ENCODE measurements at regions not wholly inside any gene's neighbourhood (a gene's known extent, or its start where the extent isn't known, plus 50 kb on each side); places are given as distances from the start of the nearest gene placed in this dataset.

DNA sequence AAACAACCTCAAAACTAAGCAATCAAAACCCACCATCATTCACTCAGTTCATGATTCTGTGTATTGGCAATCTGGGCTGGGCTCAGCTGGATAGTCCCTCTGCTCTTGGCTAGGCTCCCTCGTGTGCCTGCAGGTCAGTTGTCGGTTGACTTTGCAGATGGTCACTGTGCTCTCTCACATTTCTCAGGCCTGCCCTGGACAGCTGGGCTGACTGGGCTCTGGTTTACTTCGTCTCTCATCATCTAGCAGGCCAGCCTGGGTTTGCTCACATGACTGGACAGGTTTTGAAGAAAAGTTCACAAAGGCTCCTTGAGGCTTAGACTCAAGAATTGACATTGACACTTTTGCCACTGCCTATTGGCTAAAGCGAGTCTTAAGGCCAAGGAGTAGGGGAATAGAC is 105.0 kb upstream of the CTNNB1 start:
- DNase-seq (ENCODE audit: low read depth in 2 of 3, low spot score in 1 of 3): no peak

DNA sequence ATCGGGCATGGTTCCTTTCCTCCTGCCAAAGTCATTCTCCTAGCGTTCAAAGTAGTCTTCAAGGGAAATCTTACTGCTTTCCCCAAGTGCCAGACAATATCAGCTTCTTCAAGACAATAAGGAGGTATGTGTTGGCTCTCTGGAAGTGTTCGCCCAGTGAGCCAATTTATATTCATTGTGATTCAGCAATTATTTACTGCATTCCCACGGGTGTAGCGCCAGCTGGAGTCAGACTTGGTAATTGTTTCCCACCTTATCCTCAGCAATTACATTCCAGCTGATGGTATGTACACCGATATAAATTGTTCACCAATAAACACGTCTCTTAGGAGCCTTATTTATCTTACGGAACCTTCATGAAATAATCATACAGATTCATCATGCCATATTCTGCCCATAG is 103.6 kb upstream of the CTNNB1 start:
- no peak for DNase-seq (ENCODE audit: low read depth in 2 of 3, low spot score in 1 of 3)

DNA sequence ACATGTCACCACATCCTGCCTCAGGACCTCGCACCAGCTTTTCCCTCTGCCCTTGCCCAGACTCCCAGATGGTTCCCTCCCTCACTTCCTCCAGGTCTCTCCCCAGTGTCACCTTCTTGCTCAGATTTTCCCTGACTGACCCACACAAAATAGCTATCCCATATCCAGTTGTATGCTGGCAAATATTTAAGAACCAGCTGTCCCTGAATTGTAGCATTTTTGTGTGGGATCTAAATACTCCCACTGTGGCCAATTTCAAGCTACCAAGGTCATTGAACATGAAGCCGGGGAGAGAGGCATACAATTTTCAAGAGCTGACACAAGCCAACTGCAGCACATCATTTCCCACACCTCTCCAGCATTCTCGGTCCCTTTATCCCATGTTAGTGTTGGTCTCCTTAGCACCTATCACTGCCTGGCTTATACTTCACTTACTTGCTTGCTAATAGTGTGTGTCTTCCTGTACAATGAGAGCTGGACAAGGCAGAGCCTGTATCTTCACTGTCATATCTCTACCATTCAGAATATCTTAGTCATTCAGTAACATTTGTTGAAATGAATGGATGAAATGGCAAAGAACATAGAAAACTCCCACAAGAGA is 101.3 kb upstream of the CTNNB1 start:
- no peak for DNase-seq (ENCODE audit: low read depth in 2 of 3, low spot score in 1 of 3)

DNA sequence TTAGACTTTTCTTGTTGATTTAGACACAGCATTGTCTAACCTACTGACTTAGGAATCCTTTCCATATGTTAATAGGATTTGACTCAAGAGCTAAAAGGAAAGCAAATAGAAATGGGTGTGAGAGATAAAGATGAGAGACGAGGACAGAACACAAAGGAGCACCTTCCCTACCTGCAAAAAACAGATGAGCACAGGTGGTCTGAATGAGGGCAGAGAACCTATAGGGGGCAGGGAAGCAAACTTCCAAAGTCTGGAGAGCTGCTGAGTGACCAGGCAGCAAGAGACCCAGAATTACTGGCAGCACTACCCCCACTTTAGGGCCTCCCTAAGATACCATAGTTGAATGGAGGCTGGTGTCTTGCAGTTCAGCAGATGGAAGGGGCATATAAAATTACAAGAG is 98.1 kb upstream of the CTNNB1 start:
- DNase-seq (ENCODE audit: low read depth in 2 of 3, low spot score in 1 of 3): no peak

DNA sequence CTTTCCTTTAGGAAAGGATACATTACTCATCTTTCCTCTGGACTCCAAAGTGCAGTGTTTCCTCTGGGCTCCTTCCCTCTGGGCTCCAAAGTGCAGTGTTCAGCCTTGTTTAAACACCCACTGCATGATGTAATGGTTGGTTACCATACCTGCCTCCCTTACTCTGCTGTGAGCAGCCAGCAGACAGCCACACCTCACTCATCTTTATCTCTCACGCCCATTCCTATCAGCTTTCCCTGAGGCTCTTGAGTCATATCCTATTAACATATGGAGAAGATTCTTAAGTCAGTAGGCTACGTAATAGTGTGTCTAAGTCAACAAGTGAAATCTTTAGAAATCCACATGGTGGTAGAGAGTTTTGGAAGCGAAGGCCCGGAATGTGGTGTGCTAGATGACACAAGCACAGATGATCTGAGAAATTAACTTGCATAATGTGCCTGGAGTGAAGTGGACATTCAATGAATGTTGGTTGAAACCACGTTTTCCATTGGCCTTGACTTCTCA is 97.2 kb upstream of the CTNNB1 start:
- DNase-seq (ENCODE audit: low read depth in 2 of 3, low spot score in 1 of 3): no peak

DNA sequence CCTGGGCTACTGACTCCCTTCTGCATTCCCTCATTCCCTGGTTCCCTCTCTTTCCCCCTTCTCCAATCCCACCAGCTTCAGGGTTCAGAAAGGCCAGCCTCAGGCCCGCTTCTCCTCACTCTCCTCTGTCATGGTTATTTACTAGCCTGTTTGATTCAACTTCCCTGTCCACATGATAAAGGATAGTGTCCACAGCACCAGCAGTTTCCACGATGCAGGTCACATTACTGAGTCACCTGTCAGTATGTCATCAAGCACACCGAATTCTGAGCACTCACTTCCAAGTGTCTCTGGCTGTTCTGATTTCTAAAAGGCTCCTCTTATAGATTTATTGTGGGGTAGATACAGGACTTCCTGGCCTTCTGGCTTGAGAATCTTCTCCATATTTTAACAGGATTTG is 96.6 kb upstream of the CTNNB1 start:
- no peak for DNase-seq (ENCODE audit: low read depth in 2 of 3, low spot score in 1 of 3)

DNA sequence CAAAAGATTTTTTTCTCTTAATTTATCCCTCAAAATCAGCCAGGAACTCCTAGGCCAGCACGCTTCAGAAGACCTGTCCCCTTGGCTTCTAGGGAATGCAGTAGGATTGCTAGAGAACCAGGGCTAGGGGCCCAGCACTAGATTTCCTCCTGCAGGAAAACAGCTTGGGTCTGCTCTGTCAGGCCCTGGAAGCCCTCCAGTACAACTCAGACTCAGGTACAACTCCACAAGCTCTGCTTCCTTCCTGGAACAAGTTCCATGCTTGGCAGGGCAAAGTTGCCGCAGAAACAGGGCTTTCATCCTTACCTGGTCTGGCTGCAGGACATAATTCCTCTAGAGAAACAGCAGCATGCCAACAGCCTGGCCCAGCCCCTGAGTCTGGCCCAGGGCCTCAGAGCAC is 96.1 kb upstream of the CTNNB1 start:
- DNase-seq (ENCODE audit: low read depth in 2 of 3, low spot score in 1 of 3): no peak

DNA sequence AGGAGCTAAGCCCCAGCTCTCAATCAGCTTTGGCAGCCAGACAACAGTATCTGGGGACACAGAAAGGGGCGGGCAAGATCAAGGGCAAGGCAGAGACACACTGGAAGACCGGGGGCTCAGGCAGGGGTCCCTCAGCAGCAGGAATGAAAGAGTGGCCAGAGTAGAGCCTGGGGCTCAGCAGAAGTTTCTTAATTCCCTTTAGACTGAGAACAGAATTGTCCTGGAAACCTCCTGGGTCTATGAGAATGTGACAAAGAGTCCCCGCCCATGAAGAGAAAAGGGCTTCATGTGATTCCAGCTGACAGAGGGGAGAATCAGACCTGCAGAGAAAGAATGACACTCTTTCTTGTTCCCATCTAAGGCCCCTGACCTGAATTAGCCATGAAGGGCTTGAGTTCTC is 95.2 kb upstream of the CTNNB1 start:
- no peak for DNase-seq (ENCODE audit: low read depth in 2 of 3, low spot score in 1 of 3)

DNA sequence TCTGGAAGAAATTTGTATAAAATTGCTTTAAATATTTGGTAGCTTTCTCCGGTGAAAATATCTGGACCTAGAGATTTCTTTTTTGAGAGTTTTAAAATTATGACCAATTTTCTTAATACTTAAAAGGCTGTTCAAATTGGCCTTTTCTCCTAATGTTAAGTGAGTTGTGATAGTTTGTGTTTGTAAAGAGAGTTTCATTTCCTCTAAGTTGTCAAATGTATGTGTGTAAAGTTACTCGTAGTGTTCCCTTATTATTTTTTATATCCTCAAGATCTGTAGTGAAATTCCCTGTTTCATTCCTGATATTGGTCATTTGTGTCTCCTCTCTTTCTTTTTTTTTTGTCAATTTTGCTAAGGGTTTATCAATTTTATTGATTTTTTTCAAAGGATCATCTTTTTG is 92.6 kb upstream of the CTNNB1 start:
- no peak for DNase-seq (ENCODE audit: low read depth in 2 of 3, low spot score in 1 of 3)

DNA sequence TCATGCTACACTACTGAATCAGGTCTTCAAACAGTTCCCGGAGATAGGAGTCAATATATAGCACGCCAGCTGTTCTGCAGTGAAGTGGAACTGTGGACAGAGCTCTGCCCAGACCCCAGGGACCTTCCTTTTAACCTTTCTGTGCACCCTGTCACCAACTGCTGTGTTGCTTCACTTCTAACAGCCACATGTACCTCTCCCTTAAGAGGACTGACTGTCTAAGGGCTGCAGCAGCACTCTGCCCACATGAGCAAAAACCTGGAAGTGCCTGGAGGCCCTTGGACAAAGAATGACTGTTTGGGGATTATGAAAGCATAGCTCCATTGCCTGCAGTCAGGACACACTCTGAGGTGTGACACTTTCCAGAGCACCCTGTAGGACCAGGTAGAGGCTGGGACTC is 88.3 kb upstream of the CTNNB1 start:
- DNase-seq (ENCODE audit: low read depth in 2 of 3, low spot score in 1 of 3): no peak

DNA sequence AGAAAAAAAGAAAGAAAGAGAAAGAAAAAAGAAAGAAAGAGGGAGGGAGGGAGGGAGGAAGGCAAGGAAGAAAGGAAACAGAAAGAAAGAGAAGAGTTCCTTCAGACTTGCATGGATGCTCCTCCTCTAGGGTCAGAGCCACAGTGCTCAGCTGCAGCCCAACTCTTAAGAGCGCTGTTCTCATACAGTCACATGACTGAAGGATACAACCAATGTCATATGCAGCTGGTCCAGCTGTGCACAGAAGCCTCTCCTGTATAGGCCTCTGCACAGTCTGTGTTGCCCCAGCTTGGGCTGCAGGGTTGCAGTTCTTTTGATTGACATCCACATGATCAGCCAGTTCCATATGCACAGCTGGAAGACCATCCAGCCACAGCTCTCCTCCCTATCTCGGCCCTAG is 86.8 kb upstream of the CTNNB1 start:
- no peak for DNase-seq (ENCODE audit: low read depth in 2 of 3, low spot score in 1 of 3)

DNA sequence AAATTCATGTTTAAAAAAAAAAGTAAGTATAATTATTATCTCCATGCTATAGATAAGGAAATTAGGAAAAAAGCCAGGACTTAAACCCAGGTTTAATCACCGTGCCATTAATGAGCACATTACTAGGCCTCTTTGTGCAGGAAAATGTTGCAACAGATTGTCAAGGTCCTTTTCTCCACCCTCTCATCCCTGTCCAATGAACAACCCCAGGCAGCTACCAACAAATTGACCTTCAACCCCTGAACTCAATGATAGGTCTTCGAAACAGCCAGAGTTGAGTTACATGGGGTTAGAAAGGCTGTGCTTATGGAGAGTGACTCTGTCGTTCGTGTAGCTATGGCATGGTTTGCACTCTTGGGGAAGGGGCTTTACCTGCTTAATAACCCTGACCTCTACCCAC is 84.2 kb upstream of the CTNNB1 start:
- no peak for DNase-seq (ENCODE audit: low read depth in 2 of 3, low spot score in 1 of 3)

DNA sequence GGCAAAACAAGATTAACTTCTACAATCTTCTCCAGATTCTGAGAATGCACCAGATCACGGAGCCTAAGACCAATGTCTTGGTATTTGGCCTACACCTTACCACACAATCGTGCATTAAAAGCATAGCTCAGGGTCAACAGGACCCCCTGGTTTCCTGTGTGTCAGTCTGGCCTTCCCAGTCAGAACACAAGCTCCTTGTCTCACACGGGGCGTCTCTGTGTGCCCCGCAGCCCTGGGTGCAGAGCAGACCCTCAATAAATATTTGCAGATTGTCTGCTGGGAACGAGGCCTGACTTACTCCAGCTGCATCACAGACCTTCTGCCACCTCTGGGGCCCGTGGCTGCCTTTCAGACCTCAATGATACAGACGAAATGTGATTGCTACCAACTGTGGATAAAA is 82.5 kb upstream of the CTNNB1 start:
- DNase-seq (ENCODE audit: low read depth in 2 of 3, low spot score in 1 of 3): no peak

DNA sequence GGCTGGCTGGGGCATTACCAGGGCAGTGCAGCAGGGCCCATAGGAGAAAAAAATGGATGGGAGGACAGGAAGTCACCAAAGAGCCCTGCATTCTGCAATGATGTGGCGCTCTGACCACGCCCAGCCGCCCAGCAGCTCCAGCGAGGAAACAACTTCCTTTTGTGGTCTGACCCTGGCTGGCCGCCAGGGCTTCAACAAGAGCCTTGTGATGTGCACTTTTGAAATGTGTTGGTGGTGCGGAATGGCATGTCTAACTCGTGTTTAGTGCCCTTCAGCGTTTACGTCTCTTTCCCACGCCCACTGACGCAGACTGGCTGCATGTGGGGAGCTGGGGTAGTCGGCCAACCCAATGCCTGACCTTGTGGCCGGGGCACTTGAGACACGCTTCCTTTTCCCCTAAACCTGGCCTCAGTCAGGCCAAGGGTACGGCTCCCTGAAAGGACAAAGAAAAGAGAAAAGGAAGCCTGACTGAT is 81.9 kb upstream of the CTNNB1 start:
- peak; percentile 73 to 84 (median 81) for DNase-seq (ENCODE audit: low read depth in 2 of 3, low spot score in 1 of 3)

DNA sequence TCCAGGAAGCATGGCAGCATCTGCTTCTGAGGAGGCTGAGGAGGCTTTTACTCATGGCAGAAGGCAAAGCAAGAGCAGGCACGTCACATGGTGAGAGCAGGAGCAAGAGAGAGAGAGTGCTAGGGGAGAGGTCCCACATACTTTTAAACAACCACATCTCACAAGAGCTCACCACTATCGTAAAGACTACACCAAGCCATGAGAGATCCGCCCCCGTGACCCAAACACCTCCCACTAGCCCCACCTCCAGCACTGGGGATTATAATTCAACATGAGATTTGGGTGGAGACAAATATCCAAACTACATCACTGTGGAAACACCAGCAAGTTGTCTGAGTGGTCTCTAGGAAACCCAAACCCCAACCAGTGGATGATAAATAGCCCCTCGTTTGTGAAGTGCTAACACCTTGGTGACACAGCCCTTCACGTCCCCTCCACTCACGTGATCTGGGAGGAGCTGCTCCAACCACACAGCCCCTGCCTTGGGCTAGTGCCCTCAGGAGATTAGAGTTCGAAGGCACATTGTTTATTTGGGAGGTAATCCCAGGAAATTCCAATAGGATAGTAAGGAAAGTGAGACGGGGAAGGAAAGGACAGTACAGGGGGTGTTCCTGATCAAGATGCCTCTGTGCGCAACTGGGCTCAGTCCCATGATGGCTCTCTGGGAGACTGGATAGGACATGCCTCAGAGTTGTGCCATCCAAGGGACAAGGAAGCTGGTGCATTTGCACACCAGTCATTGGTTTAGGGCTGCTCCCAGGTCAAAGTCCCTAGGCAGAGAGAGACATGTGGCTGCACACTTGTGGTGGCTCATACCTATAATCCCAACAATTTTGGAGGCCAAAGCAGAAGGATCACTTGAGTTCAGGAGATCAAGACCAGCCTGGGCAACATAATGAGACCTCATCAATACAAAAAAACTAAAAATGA is 80.6 kb upstream of the CTNNB1 start:
- no peak for DNase-seq (ENCODE audit: low read depth in 2 of 3, low spot score in 1 of 3)

DNA sequence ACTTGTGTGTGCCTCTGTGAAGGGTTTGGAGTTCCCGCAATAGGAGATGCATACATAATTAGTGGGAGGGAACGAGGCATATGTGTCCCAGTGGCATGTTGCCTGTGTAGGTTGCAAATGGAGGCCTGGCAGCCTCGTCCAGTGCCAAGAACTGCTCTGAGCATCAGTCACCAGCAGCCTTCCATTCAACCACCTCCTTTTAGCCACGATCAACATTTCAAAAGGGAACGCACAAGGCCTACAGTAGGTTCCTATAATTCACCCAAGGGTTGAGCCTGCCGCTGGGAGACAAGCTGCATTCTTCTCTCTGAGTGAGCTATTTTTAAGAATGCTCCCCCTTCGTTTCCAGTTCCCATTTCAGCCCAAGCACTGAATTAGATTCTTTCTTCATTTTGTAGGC is 78.8 kb upstream of the CTNNB1 start:
- DNase-seq (ENCODE audit: low read depth in 2 of 3, low spot score in 1 of 3): no peak

DNA sequence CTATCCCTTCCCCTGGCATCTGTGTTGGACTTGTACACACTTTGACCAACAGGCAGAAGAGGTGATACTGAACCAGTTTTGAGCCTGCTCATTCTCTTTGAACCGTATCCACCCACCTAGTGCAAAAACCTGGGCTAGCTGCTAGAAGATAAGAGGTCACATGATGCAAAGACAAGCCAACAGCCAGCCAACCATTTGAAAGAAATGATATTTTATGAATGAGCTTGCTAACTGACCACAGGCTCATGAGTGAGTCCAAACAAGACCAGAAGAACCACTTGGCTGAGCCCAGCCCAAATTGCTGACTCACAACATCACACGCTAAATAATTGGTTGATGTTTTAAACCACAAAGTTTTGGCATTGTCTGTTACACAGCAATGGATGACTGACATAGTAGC is 74.0 kb upstream of the CTNNB1 start:
- DNase-seq (ENCODE audit: low read depth in 2 of 3, low spot score in 1 of 3): no peak

DNA sequence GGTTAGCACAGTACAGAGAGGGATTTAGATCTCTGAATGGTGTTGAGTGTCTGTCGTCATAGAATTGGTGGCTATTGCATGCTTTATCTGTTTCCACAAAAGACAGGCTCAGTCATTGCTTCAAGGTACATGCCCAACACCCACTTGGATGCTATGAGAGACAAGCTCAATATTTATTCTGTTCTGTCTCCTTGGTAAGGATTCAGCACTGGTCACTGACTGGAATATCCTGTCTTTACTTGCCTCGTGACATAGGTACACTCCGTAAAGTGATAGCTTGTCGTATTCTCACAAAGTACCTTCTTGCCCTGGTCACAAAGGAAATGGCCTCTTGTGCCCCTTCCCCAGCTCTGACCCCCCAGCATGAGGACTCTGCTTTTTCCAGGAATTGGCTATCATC is 72.8 kb upstream of the CTNNB1 start:
- no peak for DNase-seq (ENCODE audit: low read depth in 2 of 3, low spot score in 1 of 3)

DNA sequence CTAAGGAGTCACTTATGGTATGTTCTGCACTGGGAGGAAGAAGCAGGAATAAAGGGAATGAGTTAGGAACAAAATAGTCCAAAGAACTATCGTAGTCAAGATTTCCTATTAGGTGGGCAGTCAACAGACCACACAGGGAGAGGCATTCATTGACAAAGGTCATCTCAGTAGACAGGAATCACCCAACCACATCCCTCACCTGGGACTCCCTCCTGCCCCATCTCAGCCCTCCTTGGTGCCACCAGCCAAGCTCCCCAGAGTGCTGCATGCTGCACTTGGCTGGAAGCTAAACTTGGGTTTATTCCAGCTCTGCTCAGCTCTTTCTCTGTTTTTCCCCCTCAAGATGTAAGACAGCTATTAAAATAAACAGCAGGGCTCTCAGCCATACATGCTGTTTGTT is 72.3 kb upstream of the CTNNB1 start:
- no peak for DNase-seq (ENCODE audit: low read depth in 2 of 3, low spot score in 1 of 3)

DNA sequence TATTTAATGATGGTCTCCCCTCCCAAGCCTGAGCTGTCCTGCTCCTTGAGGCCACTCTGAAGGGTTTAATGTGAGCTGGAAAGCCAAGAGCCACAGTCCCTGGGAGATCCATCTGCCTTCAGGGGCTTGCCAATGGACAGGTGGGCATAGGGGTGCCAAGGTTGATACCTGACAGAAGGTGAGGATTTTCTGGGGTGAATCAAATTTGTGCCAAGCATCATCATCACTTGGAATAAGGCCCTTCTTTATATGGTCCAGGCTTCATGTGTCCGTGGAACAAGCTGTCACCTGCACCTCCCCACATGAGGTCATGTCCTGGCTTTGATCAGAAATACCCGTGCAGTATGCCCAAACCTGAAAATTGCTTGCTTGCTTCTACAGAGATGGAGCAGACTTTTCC is 71.9 kb upstream of the CTNNB1 start:
- DNase-seq (ENCODE audit: low read depth in 2 of 3, low spot score in 1 of 3): no peak

DNA sequence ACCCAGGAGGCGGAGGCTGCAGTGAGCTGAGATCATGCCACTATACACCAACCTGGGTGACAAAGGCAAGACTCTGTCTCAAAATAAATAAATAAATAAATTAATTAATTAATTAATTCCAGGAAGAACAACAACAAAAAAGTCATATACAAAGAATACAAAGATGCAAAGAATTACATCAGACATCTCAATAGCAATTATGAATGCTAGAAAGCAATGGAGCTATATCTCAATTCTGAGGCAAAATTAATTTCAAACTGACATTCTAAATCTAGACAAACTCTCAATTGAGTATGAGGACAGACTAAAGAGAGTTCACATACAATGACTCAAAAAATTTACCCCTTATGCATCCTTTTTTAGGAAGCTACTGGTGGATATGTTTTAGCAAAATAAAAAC is 69.6 kb upstream of the CTNNB1 start:
- DNase-seq (ENCODE audit: low read depth in 2 of 3, low spot score in 1 of 3): no peak

DNA sequence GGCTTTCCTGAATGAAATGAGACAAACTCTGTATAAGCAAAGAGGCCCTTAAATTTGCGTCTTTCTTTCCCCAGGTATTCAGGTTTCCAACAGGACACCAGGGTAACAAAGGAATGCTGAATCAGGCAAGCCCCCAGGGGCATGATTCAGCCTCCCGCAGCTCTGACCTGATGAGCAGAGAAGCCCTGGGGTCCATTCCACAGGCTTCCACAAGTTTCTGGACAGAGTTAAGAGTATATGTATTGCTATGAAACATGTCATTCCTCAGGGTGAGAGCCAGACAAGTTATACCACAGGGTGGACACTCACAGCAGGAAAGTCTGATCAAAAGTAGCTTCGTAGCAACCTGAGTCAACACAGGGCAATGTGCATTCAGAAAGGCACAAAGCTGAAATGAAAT is 68.1 kb upstream of the CTNNB1 start:
- DNase-seq (ENCODE audit: low read depth in 2 of 3, low spot score in 1 of 3): no peak

DNA sequence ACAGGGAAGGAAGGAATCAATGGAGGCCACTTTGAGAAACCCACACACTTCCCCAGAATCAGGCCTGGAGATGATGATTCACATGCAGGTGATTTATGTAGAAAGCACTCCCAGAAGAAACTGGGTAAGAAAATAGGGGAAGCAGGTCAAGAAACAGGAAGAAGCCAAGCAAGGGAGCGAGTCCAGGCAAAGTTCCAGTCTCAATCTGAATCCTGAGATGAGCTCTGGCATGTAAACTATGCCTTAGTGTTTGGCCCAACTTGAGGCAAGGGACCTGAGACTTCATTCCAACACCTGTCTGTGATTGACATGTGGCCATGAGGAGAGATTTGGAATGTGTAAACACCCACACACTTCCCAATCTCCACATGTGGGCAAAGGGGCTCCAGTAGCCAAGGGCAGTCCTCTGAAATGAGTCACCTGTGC is 61.6 kb upstream of the CTNNB1 start:
- DNase-seq (ENCODE audit: low read depth in 2 of 3, low spot score in 1 of 3): no peak

All from stimulated activated CD4-positive, alpha-beta T cell treated with anti-CD3 and anti-CD28 coated beads, Interleukin-12 subunit alpha, Interleukin-12 subunit beta, amount 100 ng/mL, for 48 hours (primary cell).